Omental fat pad (tissue), 3 donors: ENCODE measurements at regions not wholly inside any gene's neighbourhood (a gene's known extent, or its start where the extent isn't known, plus 50 kb on each side); places are given as distances from the start of the nearest gene placed in this dataset.

Source experiments
- ATAC-seq: fragments of 150-250 bp; one replicate; pipeline ENCODE4 v1.9.1; 2016; ENCODE audit warnings: mild to moderate bottlenecking, moderate library complexity; ENCODE audit not compliant: low FRiP score
- DNase-seq: peaks from one replicate; pipeline ENCODE4 v3.0.0-alpha.2; 2019; ENCODE audit warnings: low spot score
- CTCF ChIP-seq, 3 donors: fragments of 450-650 bp; IDR thresholded peaks; one replicate each; pipeline ENCODE4 v1.5.1; 2016 to 2017; ENCODE audit warnings: antibody characterized with exemption in 3 of 3, mild to moderate bottlenecking in 3 of 3, moderate library complexity in 2 of 3

GRCh38 chr13:72405441-72405840 is 322.0 kb downstream of the MZT1 start:
- ATAC-seq = no peak

GRCh38 chr13:72403396-72404010 is 323.9 kb downstream of the MZT1 start:
- no peak for ATAC-seq
- TF ChIP-seq CTCF (IDR thresholded peaks at IDR 0.05) = no peak

More at GRCh38 chr13:72405441-72405840, 322.0 kb downstream of the MZT1 start:
- no peak for DNase-seq
- no peak for TF ChIP-seq CTCF (IDR thresholded peaks at IDR 0.05)

DNA sequence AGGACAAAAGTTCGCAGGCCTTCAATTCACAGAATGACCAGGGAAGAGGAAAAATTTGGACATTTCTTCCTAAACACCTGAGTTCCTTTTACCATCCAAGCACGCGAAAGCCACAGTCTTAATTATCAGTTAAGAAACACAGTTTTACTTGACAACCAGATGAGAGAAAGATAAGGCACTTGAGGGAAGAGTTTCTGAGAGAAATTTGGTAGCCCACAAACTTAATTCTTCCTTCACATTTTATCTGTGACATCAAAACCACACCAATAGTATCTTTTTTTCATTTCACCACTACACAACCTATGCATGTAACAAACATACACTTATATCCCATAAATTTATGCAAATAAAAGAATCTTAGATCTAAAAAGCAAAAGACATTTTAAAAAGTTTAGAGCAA is 326.6 kb downstream of the MZT1 start:
- no peak for TF ChIP-seq CTCF (IDR thresholded peaks at IDR 0.05)
- no peak for DNase-seq
- no peak for ATAC-seq

More at GRCh38 chr13:72403396-72404010, 323.9 kb downstream of the MZT1 start:
- DNase-seq = no peak

GRCh38 chr13:72399351-72399750 is 328.1 kb downstream of the MZT1 start:
- DNase-seq (no peak), ATAC-seq (no peak)
- no peak for TF ChIP-seq CTCF (IDR thresholded peaks at IDR 0.05)

- no peak for TF ChIP-seq CTCF (IDR thresholded peaks at IDR 0.05)
- ATAC-seq (no peak), DNase-seq (no peak)
These were observed 330.2 kb downstream of the MZT1 start for GRCh38 chr13:72397265-72397664.

DNA sequence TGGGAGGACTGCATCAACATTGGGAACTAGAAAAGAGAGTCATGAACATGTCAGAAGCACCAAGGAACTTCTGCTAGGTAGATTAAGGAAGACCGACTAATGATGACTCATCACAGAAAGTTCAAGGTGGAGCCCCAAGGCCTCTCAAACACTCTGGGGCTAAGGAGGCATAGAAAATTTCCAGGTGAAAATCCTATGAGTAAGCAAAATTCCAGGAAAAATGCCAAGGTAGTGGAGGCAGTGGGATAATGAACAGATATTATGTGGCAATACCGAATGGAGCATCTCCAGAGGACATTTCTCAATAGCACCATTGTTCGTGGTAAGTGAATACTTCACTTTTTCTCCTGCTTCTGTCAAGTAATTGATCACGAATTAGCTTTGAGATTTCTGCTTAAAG is 336.5 kb downstream of the MZT1 start:
- DNase-seq = no peak
- TF ChIP-seq CTCF (IDR thresholded peaks at IDR 0.05) = no peak

GRCh38 chr13:72386138-72386684 is 341.2 kb downstream of the MZT1 start:
- no peak for TF ChIP-seq CTCF (IDR thresholded peaks at IDR 0.05)
- no peak for ATAC-seq
- DNase-seq = no peak

More for the DNA sequence above, 336.5 kb downstream of the MZT1 start:
- ATAC-seq = no peak
